ENCODE measurements at regions not wholly inside any gene's neighbourhood (a gene's known extent, or its start where the extent isn't known, plus 50 kb on each side); places are given as distances from the start of the nearest gene placed in this dataset.

DNA sequence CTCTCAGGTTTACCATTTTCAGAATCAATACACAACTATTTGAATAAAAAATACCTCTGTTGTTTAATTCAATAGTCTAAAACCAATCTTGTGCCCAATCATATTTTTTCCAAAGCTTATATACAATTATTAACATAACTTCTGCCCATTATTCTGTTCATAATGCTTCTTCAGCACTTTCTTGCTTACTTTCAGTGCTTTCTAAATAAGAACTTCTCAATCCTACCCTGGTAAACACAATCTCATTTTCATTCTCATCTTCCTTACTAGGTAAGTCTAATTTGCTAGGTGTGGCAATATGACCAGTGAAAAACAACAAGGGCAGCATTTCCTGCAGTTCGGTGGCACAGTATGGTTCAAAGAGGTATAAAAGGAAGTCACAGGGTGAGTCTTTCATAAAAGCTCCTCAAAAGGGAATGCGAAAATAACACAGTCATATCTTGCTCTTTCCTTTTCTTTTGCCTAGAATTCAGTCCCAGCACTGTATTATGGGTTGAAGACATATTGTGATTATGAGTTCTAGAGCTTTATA, 103.5 kb downstream of the FOXG1 start:
- Histone ChIP-seq H2BK20ac (ENCODE audit: low read depth, low read length, poor library complexity, severe bottlenecking) (no peak overlapping the region), H3K79me1 (ENCODE audit: insufficient read depth, low read depth, low read length, poor library complexity, severe bottlenecking) (no peaks in the 10 kb centered on the region)

More for the DNA sequence above, 103.5 kb downstream of the FOXG1 start:
- Histone ChIP-seq H3K23ac (ENCODE audit: insufficient read length, low read depth, low read length) (no peak overlapping the region), H3K27me3 (ENCODE audit: insufficient read depth, low read length) (no peaks in the 10 kb centered on the region), H3K23me2 (ENCODE audit: insufficient read length, low read depth, low read length, poor library complexity, severe bottlenecking) (no peaks in the 10 kb centered on the region), H3K79me2 (ENCODE audit: insufficient read depth, low read length) (no peaks in the 10 kb centered on the region), H3K4me2 (ENCODE audit: insufficient read depth, insufficient read length, low read length) (no peak overlapping the region), H2AK5ac (ENCODE audit: insufficient read length, low read length) (no peak overlapping the region), H4K8ac (replicated peaks; ENCODE audit: insufficient read length, low read depth, low read length) (no peak overlapping the region), H3K18ac (ENCODE audit: insufficient read length, low read depth, low read length) (no peak overlapping the region), H3K4ac (ENCODE audit: low read depth, low read length) (no peak overlapping the region), H4K20me1 (ENCODE audit: control insufficient read depth, insufficient read depth, insufficient read length) (no peaks in the 10 kb centered on the region), H4K5ac (ENCODE audit: insufficient read length, low read depth, low read length) (no peak overlapping the region), H2BK15ac (ENCODE audit: low read depth, low read length) (no peak overlapping the region), H3K9ac (ENCODE audit: extremely low read depth, insufficient read length, low read length) (no peak overlapping the region), H2BK5ac (ENCODE audit: insufficient read length, low read length) (no peak overlapping the region), H2BK12ac (ENCODE audit: insufficient read length, low read depth, low read length) (no peak overlapping the region), H3K4me1 (ENCODE audit: insufficient read depth, low read length) (no peaks in the 10 kb centered on the region), H3K14ac (ENCODE audit: insufficient read depth, low read length) (no peak overlapping the region), H2AFZ (ENCODE audit: low read length) (no peak overlapping the region), H3K9me3 (ENCODE audit: control insufficient read depth, low read depth, low read length) (no peaks in the 10 kb centered on the region), H3K56ac (ENCODE audit: insufficient read length, low read depth, low read length) (no peak overlapping the region), H4K91ac (ENCODE audit: insufficient read length, low read depth, low read length) (no peak overlapping the region), H3T11ph (ENCODE audit: low read length) (no peak overlapping the region), H2BK120ac (ENCODE audit: low read depth, low read length, poor library complexity, severe bottlenecking) (no peak overlapping the region), H3K27ac (ENCODE audit: insufficient read length, low read depth, low read length) (no peak overlapping the region)
- Mint-ChIP-seq H3K36me3 (ENCODE audit: insufficient read depth in 1 of 3, low read depth in 3 of 3) (no peaks in the 10 kb centered on the region; a peak in 1 of 7 replicates), H3K4me1 (no peaks in the 10 kb centered on the region), H3K4me3 (no peak overlapping the region), H3K9me3 (no peaks in the 10 kb centered on the region), H3K27me3 (ENCODE audit: low read depth) (no peaks in the 10 kb centered on the region), H3K27ac (no peak overlapping the region)
- no CpG with 5 or more reads among the region's 2 CpGs for WGBS (ENCODE audit: extremely low coverage, insufficient read length, low lambda C conversion rate)
- TF ChIP-seq, protein P1, sequence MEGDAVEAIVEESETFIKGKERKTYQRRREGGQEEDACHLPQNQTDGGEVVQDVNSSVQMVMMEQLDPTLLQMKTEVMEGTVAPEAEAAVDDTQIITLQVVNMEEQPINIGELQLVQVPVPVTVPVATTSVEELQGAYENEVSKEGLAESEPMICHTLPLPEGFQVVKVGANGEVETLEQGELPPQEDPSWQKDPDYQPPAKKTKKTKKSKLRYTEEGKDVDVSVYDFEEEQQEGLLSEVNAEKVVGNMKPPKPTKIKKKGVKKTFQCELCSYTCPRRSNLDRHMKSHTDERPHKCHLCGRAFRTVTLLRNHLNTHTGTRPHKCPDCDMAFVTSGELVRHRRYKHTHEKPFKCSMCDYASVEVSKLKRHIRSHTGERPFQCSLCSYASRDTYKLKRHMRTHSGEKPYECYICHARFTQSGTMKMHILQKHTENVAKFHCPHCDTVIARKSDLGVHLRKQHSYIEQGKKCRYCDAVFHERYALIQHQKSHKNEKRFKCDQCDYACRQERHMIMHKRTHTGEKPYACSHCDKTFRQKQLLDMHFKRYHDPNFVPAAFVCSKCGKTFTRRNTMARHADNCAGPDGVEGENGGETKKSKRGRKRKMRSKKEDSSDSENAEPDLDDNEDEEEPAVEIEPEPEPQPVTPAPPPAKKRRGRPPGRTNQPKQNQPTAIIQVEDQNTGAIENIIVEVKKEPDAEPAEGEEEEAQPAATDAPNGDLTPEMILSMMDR (conservative IDR thresholded peaks at IDR 0.05), result no peak
- DNase-seq, result no peak

All from H9 (cell line).